Stimulated activated CD4-positive, alpha-beta T cell treated with anti-CD3 and anti-CD28 coated beads, Interleukin-4, amount 100 ng/mL, for 48 hours (primary cell): ENCODE measurements at regions not wholly inside any gene's neighbourhood (a gene's known extent, or its start where the extent isn't known, plus 50 kb on each side); places are given as distances from the start of the nearest gene placed in this dataset.
"Not testable (repeated sequence)": the region's sequence is repeated elsewhere in the genome, so short reads cannot be mapped to it uniquely, and the experiment has no call there.

Source experiments
- DNase-seq, 2 donors: peaks; one replicate each; pipeline ENCODE4 v3.0.0-alpha.2; 2020; ENCODE audit warnings: low read depth in 2 of 2

DNA sequence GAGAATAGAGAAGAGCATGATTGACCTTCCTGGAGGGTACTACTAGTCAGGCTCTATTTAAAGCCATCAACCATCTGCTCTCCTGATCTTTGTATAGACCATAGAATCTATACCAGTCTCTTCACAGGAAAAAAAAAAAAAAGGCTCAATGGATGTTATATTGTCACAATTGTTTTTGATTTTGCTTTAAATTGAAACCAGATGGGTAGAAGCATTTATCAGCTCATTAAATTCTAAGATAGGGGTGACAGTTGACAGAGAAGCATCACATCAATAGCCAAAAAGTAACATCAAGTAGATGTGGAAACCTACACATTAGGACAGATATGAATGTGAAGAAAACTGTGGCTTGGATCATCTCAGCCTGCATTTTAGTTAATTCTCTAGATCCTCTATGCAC, 558.9 kb upstream of the MBL2 start:
- DNase-seq = no peak

DNA sequence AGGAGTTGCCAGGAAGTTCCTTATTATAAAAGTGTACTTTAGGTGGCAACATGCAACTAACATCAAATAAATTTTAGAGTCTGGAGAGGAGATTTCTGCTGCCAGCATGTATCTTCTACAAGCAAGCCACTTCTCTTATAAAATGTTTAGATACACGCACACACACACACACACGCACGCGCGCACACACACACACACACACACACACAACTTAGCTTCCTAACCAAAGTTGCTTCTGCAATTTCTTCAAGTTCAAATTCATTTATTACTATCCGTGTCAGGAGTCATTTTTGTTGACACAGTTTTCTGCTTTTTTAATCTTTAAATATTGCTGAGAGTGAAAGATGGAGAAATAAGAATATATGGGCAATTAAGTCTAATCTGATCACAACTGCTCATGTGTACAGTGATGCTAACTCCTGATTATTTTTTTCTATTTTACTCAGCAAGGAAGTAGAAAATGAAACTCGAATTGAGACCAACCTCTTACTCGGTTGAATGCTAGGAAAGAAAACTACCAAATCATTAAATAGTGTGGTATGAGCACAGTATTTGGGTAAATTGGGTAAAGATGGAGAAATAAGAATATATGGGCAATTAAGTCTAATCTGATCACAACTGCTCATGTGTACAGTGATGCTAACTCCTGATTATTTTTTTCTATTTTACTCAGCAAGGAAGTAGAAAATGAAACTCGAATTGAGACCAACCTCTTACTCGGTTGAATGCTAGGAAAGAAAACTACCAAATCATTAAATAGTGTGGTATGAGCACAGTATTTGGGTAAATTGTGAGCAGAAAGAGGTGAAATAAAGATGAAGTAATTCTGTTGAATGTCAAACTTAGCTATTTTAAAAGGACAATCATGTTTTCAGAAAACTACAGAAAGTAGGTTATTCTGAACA, 554.1 kb upstream of the MBL2 start:
- not testable (repeated sequence) for DNase-seq

DNA sequence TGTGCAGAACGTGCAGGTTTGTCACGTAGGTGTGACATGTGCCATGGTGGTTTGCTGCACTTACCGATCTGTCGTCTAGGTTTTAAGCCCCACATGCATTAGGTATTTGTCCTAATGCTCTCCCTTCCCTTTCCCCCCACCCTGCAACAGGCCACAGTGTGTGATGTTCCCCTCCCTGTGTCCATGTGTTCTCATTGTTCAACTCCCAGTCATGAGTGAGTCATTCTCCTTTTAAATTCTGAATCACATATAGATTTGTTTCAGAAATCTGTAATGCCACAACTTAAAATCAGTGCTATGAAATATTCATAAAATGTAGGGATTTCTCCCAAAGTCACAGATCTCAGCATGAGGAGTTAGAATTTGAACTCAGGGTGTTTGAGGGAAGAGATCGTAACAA, 552.5 kb upstream of the MBL2 start:
- no peak for DNase-seq

- DNase-seq = no peak
Observed at GRCh38 chr10:53315709-53316108, 543.1 kb upstream of the MBL2 start.

GRCh38 chr10:53314876-53315275, 542.3 kb upstream of the MBL2 start:
- DNase-seq = no peak

GRCh38 chr10:53298443-53298842, 525.9 kb upstream of the MBL2 start:
- DNase-seq = no peak

- no peak for DNase-seq
Observed at GRCh38 chr10:53284615-53285182, 512.1 kb upstream of the MBL2 start.

- DNase-seq = no peak
Observed at GRCh38 chr10:53276797-53277196, 504.2 kb upstream of the MBL2 start.

DNA sequence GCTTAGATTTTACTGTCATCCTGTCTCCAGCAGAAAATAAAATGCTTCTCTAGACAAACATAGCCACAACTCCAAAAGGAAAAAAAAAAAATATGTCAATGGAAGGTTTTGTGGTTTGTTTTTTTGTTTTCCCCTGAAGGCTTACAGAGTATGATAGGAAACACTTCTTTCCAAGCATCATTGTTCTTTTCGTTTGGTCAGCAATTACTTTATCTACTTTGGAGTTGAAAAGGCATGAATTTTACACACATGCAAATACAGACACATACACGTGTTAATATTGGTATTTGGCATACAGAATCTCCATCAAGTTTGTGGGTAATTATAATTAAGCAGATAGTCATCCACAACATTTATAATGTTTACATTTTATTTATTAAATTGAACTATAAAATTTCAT, 496.9 kb upstream of the MBL2 start:
- no peak for DNase-seq

GRCh38 chr10:53260213-53260612, 487.6 kb upstream of the MBL2 start:
- DNase-seq = no peak

- DNase-seq = no peak
Observed at GRCh38 chr10:53256623-53257022, 484.0 kb upstream of the MBL2 start.

- DNase-seq = no peak
Observed at GRCh38 chr10:53255661-53256205, 483.1 kb upstream of the MBL2 start.

DNA sequence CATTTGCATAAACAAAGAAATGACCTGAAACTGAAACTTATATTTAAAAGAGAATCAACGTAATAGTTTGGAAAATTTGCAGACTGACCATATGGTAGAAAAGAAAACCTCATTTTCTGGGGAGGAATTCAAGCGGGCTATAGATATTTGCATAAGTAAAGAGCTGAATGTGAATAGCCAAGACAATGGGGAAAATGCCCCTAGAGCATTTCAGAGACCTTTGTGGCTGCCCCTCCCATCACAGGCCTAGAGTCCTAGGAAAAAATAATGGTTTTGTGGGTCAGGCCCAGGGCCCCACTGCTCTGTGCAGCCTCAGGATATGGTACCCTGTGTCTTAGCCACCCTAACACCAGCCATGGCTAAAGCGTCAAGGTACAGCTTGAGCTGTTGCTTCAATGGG, 480.6 kb upstream of the MBL2 start:
- DNase-seq = no peak

GRCh38 chr10:53239873-53240272, 467.3 kb upstream of the MBL2 start:
- no peak for DNase-seq

DNA sequence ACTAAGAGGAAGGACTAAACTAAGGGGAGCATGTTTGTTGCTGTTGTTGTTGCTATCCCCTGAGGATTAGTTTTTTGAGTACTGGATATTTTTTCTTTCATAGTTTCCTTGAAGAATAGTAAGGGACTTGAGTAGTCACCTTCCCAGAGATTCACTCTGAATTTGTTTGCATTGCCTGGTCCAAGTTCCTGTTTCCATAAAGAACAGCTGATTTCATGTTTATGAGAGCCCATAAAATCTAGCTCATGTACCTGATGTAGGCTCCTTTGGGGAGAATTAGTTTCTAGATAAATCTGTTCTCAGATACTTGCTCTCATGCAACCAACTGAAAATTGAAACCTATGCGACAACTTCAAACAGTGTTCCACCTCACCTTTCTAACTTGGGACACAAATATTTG, 464.4 kb upstream of the MBL2 start:
- DNase-seq = no peak

GRCh38 chr10:53233749-53234148, 461.2 kb upstream of the MBL2 start:
- no peak for DNase-seq

- DNase-seq = no peak
Observed at GRCh38 chr10:53230651-53231050, 458.1 kb upstream of the MBL2 start.

GRCh38 chr10:53223851-53224250, 451.3 kb upstream of the MBL2 start:
- DNase-seq = no peak

- no peak for DNase-seq
Observed at GRCh38 chr10:53222806-53223205, 450.2 kb upstream of the MBL2 start.

- DNase-seq = no peak
Observed at GRCh38 chr10:53209944-53210611, 437.5 kb upstream of the MBL2 start.

DNA sequence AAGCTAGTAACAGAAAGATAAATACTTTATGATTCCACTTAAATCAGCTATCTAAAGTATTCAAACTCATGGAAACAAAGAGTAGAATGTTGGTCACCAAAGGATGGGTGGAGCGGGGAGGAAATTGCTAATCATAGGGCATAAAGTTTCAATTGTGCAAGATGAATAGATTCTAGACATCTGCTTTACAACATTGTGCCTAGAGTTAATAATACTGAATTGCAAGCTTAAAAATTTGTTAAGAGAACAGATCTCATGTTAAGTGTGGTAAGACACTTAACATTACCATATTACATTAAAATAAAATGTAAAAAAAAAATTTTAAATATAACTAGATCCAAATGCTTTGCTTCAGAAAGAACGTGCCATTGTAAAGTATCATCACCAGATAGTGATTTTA, 411.1 kb upstream of the MBL2 start:
- no peak for DNase-seq

GRCh38 chr10:53177468-53177867, 404.9 kb upstream of the MBL2 start:
- DNase-seq = no peak

DNA sequence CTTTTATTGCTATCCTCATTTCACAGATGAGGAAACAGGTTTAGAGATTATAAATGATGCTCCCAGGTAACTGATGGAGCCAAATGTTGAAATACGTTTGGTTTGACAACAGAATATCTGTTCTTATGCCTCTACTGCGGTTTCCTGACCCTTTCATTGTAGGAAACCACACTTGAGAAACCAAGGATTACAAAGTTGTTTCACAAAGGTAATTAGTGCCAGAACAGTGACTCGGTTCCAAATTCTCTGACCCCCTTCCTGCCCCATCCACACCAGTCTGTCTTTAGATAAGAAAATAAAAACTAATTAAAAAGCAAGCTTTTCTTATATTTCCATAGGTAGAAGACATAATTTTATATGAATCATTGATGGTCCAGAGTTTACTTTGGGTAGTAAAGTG, 393.7 kb upstream of the MBL2 start:
- DNase-seq = no peak
